ENCODE measurements at regions not wholly inside any gene's neighbourhood (a gene's known extent, or its start where the extent isn't known, plus 50 kb on each side); places are given as distances from the start of the nearest gene placed in this dataset.

DNA sequence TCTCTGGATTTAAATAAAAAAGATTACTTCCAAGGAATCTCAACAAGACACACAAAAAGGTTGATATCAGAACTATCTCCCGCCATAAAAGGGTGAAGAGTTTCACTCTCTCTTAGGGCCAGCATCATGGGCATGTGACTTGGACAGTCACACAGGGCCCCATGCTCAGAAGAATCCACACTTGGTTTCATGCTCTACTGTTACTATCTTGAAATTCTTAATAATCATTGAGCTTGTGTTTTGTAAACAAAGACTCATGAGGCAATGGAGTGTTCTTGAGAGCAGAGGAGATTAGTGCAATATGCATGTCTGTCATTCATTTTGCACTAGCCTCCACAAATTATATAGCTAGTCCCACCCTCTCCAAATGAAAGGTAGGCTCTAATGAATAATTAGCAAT, 58.4 kb downstream of the HMHB1 start:
- no peak for DNase-seq

GRCh38 chr5:143870871-143871632, 59.1 kb downstream of the HMHB1 start:
- DNase-seq, result no peak

DNA sequence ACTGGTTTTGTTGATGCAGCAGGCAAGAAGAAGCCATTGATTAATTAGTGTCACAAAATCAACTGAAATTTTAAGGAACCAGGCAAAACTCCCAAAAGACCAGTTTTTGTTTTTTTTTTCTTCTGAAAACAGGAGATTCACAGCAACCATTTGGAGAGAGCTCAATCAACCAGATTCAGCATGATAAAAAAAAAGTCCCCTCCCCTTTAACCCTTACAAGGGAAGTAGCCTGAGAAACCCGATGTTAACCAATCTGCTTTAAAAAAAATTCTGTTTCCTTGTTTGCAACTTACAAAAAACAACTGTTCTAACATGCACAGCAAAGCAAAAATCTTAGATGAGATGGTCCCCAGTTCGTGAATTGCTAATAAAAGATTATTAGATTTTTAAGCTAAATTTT, 59.7 kb downstream of the HMHB1 start:
- no peak for DNase-seq

DNA sequence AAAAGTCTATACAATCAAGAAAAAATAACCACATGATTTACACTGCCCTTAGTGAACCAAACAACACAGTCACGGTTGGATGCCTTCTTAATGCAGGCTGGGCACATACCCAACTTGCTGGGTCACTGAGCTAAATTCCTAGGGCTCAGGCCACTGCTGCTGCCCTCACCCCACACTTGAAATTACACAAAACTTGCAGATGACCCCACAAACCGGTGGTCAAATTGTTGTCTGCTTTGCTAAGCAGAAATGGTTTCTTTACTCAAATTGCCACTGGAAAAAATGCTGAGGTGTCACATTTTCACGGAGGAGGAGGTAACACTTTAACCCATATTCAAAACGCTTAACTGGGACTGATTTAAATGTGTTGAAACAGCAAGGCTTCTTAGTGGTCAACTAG, 62.4 kb downstream of the HMHB1 start:
- DNase-seq, result no peak

- no peak for DNase-seq
Measured at GRCh38 chr5:143877196-143877595, 65.2 kb downstream of the HMHB1 start.

- no peak for DNase-seq
Measured at GRCh38 chr5:143878430-143878829, 66.5 kb downstream of the HMHB1 start.

DNA sequence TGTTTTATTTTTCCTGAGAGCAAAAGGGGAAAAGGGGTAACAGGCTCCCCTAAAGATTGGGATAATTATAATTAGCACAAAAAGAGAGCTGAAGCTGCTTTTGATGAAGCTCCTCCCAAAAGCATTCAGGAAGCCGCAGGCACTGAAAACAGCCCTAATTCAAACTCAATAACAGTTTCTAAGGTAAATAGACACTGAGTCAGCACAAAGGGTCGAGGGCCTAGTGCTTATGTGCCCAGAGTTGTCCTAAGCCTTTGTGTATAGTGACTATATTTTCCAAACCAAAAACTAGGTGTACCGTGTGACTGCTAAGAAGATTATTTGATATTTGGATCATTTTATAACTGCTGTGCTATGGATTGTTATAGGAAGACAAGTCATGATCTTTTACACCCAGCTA, 67.7 kb downstream of the HMHB1 start:
- no peak for DNase-seq

GRCh38 chr5:143880178-143880577, 68.2 kb downstream of the HMHB1 start:
- no peak for DNase-seq

DNA sequence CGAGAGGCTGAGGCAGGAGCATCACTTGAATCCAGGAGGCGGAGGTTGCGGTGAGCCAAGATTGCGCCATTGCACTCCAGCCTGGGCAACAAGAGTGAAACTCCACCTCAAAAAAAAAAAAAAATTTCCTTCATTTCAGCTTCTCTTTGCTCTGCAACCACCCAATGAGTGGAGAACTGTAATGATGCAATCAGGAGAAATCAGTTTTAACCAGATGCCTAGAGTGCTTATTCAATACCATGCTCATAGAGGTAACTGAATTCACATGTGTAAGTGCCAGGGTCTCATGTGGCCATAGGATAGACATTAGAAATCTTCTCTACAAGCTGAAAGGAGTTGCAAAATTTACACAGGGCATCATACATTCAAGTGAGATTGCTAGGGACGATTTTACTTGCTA, 70.6 kb downstream of the HMHB1 start:
- DNase-seq, result no peak

DNA sequence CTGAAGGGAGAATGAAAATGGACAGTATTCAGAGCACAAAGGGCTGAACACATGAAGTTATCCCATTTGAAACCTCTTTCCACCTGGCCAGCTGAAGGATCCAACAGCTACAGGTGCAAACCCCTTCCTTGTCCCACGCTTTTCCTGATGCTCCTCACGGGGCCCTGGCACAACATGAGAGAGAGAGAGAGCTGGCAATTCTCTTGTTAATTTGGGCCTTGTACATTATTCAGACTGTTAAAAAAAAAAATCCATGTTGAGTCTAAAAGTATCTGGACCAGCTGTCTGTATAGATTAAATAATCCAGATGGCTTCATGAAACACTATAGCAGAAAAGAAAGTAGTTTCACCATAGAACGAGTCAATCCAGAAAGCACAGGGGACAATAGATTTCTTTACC, 74.1 kb downstream of the HMHB1 start:
- DNase-seq, result no peak

- DNase-seq, result no peak
Measured at GRCh38 chr5:143886651-143887638, 75.0 kb downstream of the HMHB1 start.

DNA sequence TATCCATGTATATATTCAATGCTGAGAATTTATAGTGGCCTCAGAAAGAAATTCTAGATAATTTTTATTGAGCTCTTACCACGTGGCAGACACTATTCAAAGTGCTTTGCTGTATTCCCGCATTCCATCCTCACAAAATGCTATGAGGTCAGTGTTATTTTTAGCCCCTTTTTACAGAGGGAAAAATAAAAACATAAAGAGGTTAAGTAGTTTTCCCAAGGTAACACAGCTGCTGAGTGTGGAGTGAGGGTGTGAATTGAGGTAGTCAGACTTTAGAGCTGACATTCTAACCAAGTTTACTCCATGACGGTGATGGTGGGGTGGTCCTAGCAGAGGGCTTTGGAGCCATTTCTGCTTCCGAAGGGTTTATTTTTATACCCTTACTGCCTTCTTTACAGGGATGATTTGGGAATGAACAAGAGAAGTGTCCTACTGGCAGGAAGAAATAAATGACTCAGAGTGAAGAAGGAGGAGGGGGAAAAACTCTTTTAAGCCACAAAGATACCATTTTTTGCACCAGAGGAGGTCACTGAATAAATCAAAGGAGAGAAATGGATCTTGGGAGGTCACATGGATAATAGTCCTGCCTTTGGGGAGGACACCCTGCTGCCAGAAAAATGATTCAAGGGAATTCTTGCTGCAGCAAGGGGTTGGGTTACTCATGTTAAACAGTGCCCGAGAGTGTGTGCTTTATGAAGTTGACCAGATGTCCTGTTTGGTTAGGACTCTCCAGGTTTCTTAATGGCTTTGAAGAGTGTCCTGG, 76.1 kb downstream of the HMHB1 start:
- DNase-seq, result no peak

- no peak for DNase-seq
Measured at GRCh38 chr5:143888912-143889311, 77.0 kb downstream of the HMHB1 start.

- no peak for DNase-seq
Measured at GRCh38 chr5:143889986-143890385, 78.0 kb downstream of the HMHB1 start.

GRCh38 chr5:143890487-143890886, 78.5 kb downstream of the HMHB1 start:
- DNase-seq, result no peak

DNA sequence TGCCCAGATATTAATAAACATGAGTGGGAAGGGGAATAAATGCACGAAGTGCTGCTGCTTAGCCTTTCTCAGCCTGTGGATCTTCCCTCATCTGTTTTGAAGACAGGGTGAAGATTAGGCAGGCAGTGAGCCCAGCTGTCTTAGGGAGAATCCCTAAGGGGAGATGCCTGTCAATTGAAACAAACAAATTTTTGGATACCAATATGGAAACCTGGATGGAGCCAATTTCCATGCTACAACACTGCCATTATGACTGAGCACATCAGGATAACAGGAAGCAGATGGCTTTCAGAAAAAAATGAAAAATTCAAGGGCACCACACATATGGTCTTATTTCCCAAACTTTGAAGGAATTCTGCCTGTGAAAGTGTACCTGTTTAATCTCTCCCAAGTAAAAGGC, 80.3 kb downstream of the HMHB1 start:
- DNase-seq, result no peak

- no peak for DNase-seq
Measured at GRCh38 chr5:143892908-143893307, 80.9 kb downstream of the HMHB1 start.

GRCh38 chr5:143893638-143894037, 81.7 kb downstream of the HMHB1 start:
- DNase-seq, result no peak

DNA sequence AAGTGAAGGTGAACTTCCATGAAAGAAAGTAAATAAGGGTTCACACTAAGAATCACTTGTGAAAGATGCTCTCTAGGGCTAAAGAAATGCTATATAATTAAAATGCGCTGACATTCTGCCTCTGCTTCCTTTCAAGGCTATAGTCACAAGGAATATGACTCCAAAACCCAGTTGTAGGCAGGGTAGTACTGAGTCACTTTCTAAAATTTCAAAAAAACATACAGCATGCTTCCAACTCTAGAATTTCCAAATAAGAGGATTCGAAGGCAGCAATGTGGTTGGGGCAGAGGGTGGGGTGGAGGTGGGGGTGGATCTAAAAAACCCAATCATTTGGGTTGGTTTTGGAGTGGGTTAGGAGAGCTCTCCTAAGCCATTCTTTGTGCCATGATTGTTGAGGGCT, 84.6 kb downstream of the HMHB1 start:
- DNase-seq, result peak in 1 of 2 donors; percentile 11

GRCh38 chr5:143896966-143897365, 85.0 kb downstream of the HMHB1 start:
- peak; percentile 3 to 10 for DNase-seq

- DNase-seq, result no peak
Measured at GRCh38 chr5:143898381-143898780, 86.4 kb downstream of the HMHB1 start.

DNA sequence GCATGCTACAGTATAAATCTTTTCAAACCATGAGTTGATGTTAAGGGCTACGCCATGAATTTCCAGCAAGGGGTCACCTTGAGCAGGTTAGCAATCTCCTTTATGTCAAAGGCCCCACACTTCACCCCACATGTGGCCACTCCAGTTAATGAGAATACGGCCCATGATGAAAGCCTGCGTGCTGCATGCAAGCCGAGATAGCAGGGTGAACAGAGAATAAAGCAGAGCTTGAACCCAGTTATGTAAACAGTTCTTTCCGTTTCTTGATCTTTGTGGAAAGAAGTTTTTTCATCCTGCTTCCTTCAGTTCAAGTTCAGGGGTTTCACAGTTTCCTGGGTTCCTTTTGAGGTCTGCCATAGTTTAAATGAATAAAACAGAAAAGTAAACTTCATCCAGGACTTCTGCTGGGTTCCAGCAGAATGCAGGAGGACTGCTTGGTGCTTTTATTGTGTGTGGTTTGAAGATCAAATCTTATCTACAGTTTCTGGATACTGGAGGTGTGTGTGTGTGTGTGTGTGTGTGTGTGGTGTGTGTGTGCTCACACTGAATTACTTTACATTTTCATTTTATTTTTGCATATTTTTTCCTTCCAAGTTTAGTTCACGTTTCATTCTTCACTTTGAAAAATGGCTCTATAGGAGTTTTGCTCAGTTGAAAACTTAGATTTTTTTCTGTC, 87.1 kb downstream of the HMHB1 start:
- no peak for DNase-seq

DNA sequence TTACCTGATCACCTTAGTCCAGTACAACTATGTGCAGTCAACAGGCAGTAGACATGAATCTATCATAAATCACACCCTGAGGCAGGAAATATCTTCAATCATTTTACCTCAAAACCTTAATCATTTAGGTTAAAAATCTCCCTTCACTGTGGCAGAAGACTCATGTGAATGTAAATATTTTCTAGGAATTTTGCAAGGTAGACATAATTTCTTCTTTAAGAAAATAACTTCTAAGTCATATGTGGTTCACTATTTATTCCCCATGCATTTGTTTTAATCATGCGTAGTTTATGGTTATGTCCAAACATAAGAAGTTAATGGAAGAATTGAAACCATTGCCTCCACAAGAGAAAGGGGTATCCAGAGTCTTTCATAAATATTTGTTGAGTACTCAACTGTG, 97.0 kb downstream of the HMHB1 start:
- no peak for DNase-seq
